Neural progenitor cell (in vitro differentiated cells): ENCODE measurements at regions not wholly inside any gene's neighbourhood (a gene's known extent, or its start where the extent isn't known, plus 50 kb on each side); places are given as distances from the start of the nearest gene placed in this dataset.

Experiments used
- DNase-seq: peaks from one replicate; pipeline ENCODE4 v3.0.0-alpha.2; 2016; ENCODE audit warnings: low spot score
- H2AFZ ChIP-seq: fragments of 200-600 bp; sonication (generic); replicated peaks from 2 replicates; pipeline ENCODE4 v1.6.1; 2016; ENCODE audit warnings: antibody characterized with exemption
- H3F3A ChIP-seq: fragments of 200-600 bp; sonication (generic); 2 replicates; pipeline ENCODE4 v1.6.1; 2016; ENCODE audit warnings: antibody characterized with exemption, low read depth
- H3K27ac ChIP-seq: fragments of 200-600 bp; sonication (generic); 2 replicates; pipeline ENCODE4 v1.5.1; 2016; ENCODE audit warnings: mild to moderate bottlenecking
- H3K27me3 ChIP-seq: fragments of 200-600 bp; sonication (generic); 2 replicates; pipeline ENCODE4 v1.6.1; 2016; ENCODE audit warnings: mild to moderate bottlenecking, moderate library complexity
- H3K36me3 ChIP-seq: fragments of 200-600 bp; sonication (generic); 2 replicates; pipeline ENCODE4 v1.5.1; 2016
- H3K4me1 ChIP-seq: fragments of 200-600 bp; sonication (generic); 2 replicates; pipeline ENCODE4 v1.6.1; 2016; ENCODE audit warnings: mixed run types
- H3K4me2 ChIP-seq: fragments of 200-600 bp; sonication (generic); 2 replicates; pipeline ENCODE4 v1.6.1; 2016
- H3K4me3 ChIP-seq: fragments of 200-600 bp; sonication (generic); 2 replicates; pipeline ENCODE4 v1.5.1; 2016
- H3K79me2 ChIP-seq: fragments of 200-600 bp; sonication (generic); 2 replicates; pipeline ENCODE4 v1.6.1; 2016; ENCODE audit warnings: low read depth
- H3K9ac ChIP-seq: fragments of 200-600 bp; sonication (generic); 2 replicates; pipeline ENCODE4 v1.6.1; 2016
- H3K9me3 ChIP-seq: fragments of 200-600 bp; sonication (generic); 2 replicates; pipeline ENCODE4 v1.5.1; 2016; ENCODE audit warnings: low read depth
- H4K20me1 ChIP-seq: fragments of 200-600 bp; sonication (generic); 2 replicates; pipeline ENCODE4 v1.6.1; 2016; ENCODE audit warnings: low read depth
- H3K27ac Mint-ChIP-seq: 3 replicates; pipeline ENCODE4 v1.8.0; 2021; ENCODE audit warnings: mixed read lengths
- H3K27me3 Mint-ChIP-seq: 2 replicates; pipeline ENCODE4 v1.8.0; 2022; ENCODE audit warnings: low read depth, mild to moderate bottlenecking, inconsistent platforms, moderate library complexity, mixed read lengths; ENCODE audit not compliant: insufficient read depth
- H3K36me3 Mint-ChIP-seq: 3 replicates; pipeline ENCODE4 v1.8.0; 2021; ENCODE audit warnings: mixed read lengths
- H3K4me1 Mint-ChIP-seq: 3 replicates; pipeline ENCODE4 v1.8.0; 2021; ENCODE audit warnings: mixed read lengths
- H3K4me3 Mint-ChIP-seq: 3 replicates; pipeline ENCODE4 v1.8.0; 2021; ENCODE audit warnings: mild to moderate bottlenecking, moderate library complexity, mixed read lengths
- H3K9me3 Mint-ChIP-seq: 3 replicates; pipeline ENCODE4 v1.8.0; 2020; ENCODE audit warnings: mixed read lengths
- EZH2 ChIP-seq: fragments of 200-600 bp; sonication (generic); IDR thresholded peaks from 2 replicates; pipeline ENCODE4 v1.6.1; 2017; ENCODE audit warnings: antibody characterized with exemption, mild to moderate bottlenecking, moderate library complexity
- EZH2phosphoT487 ChIP-seq: fragments of 200-600 bp; sonication (generic); IDR thresholded peaks from 2 replicates; pipeline ENCODE4 v1.6.1; 2017; ENCODE audit warnings: antibody characterized with exemption
- TF ChIP-seq, protein P1 (sequence below): fragments of 200-600 bp; sonication (generic); IDR thresholded peaks from 2 replicates; pipeline ENCODE4 v1.5.1; 2017; ENCODE audit warnings: antibody characterized with exemption, mild to moderate bottlenecking

DNA sequence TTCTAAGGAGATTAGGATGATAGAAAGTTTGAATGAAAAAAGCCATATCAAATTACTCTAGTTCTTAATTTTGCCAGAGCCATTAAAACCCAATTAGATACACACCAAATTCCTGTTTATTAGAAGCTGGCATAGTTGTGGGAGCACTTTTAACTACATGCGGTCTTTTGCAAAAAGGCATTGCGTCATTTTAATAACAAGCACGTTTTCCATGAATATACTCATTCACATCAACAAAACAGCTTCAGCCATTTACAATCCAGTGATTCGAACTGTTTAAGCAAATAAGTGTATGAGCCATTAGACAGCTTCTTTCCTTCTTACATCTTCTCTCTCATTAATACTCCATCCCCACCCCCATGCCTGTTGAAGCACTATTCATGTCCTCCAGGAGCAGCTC is 109.5 kb upstream of the EOLA2 start:
- H3K4me3 ChIP-seq = no peak overlapping the region
- Mint-ChIP-seq H3K9me3 (peaks cover 23% of the 10 kb centered on the region), H3K4me3 (no peak overlapping the region), H3K36me3 (no peaks in the 10 kb centered on the region), H3K27ac (no peak overlapping the region), H3K4me1 (no peaks in the 10 kb centered on the region), H3K27me3 (peaks cover 4% of the 10 kb centered on the region)
- H3K4me1 ChIP-seq = no peaks in the 10 kb centered on the region
- H3F3A ChIP-seq = no peaks in the 10 kb centered on the region
- TF ChIP-seq EZH2 = no peak
- no peak for TF ChIP-seq EZH2phosphoT487
- TF ChIP-seq, protein P1, sequence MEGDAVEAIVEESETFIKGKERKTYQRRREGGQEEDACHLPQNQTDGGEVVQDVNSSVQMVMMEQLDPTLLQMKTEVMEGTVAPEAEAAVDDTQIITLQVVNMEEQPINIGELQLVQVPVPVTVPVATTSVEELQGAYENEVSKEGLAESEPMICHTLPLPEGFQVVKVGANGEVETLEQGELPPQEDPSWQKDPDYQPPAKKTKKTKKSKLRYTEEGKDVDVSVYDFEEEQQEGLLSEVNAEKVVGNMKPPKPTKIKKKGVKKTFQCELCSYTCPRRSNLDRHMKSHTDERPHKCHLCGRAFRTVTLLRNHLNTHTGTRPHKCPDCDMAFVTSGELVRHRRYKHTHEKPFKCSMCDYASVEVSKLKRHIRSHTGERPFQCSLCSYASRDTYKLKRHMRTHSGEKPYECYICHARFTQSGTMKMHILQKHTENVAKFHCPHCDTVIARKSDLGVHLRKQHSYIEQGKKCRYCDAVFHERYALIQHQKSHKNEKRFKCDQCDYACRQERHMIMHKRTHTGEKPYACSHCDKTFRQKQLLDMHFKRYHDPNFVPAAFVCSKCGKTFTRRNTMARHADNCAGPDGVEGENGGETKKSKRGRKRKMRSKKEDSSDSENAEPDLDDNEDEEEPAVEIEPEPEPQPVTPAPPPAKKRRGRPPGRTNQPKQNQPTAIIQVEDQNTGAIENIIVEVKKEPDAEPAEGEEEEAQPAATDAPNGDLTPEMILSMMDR = no peak
- no peaks in the 10 kb centered on the region for H3K79me2 ChIP-seq
- H3K9ac ChIP-seq = no peak overlapping the region
- no peaks in the 10 kb centered on the region for H4K20me1 ChIP-seq
- no peak overlapping the region for H3K4me2 ChIP-seq
- H2AFZ ChIP-seq = no peak overlapping the region
- no peak overlapping the region for H3K27ac ChIP-seq
- H3K27me3 ChIP-seq = no peaks in the 10 kb centered on the region
- DNase-seq = no peak
- no peaks in the 10 kb centered on the region for H3K9me3 ChIP-seq
- no peaks in the 10 kb centered on the region for H3K36me3 ChIP-seq

DNA sequence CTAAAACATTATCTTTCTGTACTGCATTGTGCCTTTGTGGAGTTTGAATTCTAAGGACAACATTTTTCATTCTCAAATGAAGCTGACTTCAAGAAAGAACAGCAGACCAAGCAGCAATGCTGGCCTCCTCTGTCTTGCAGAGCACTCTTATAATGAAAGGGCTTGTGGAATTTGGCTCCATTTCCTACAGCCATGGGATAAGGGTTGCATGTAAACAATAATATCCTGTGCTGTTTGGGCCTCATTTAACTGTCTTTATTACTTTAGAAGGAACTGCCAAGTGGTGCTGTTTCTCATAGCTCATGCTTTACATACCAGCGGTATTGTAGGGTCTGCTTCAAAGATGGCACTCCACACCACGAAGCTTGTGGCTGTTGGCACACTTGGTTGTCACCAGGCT is 111.4 kb upstream of the EOLA2 start:
- no peak overlapping the region for H3K4me3 Mint-ChIP-seq
- no peaks in the 10 kb centered on the region for H3K36me3 Mint-ChIP-seq

DNA sequence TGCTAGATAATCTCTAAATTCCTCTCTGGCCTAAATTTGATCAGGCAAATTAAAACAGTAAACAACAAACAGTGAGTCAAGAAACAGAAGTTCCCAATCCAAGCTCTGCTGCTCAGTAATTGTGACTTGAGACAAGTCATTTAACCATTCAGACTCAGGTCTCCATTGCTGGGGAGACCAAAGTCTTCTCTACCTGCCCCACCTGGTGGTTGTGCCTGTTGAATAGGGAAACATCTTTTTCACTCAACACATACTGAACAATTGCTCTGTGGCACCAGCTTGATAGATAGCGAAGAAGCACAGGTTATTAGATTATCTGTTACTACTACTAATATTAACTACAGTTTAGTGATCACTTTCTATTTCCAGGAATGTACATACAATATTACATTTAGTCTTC is 112.1 kb upstream of the EOLA2 start:
- Mint-ChIP-seq H3K36me3 (no peaks in the 10 kb centered on the region), H3K9me3 (peaks cover 6% of the 10 kb centered on the region), H3K4me3 (no peak overlapping the region), H3K27ac (no peak overlapping the region), H3K4me1 (no peaks in the 10 kb centered on the region), H3K27me3 (peaks cover 3% of the 10 kb centered on the region)
- Histone ChIP-seq H2AFZ (no peak overlapping the region), H3K4me3 (no peak overlapping the region), H3F3A (no peaks in the 10 kb centered on the region), H3K9me3 (no peaks in the 10 kb centered on the region), H3K27ac (no peak overlapping the region), H4K20me1 (no peaks in the 10 kb centered on the region), H3K4me1 (no peaks in the 10 kb centered on the region), H3K4me2 (no peak overlapping the region), H3K27me3 (no peaks in the 10 kb centered on the region), H3K36me3 (no peaks in the 10 kb centered on the region), H3K9ac (no peak overlapping the region), H3K79me2 (no peaks in the 10 kb centered on the region)
- DNase-seq = no peak
- TF ChIP-seq EZH2phosphoT487 = no peak
- no peak for TF ChIP-seq EZH2
- TF ChIP-seq, protein P1 = no peak

More for the DNA sequence above, 111.4 kb upstream of the EOLA2 start:
- Mint-ChIP-seq H3K27me3 (peaks cover 3% of the 10 kb centered on the region), H3K4me1 (no peaks in the 10 kb centered on the region), H3K9me3 (peaks cover 13% of the 10 kb centered on the region), H3K27ac (no peak overlapping the region)
- Histone ChIP-seq H3K79me2 (no peaks in the 10 kb centered on the region), H4K20me1 (no peaks in the 10 kb centered on the region), H3K27me3 (no peaks in the 10 kb centered on the region), H3K36me3 (no peaks in the 10 kb centered on the region), H3K4me3 (no peak overlapping the region), H3K4me1 (no peaks in the 10 kb centered on the region), H3F3A (no peaks in the 10 kb centered on the region), H2AFZ (no peak overlapping the region), H3K9ac (no peak overlapping the region), H3K4me2 (no peak overlapping the region), H3K27ac (no peak overlapping the region), H3K9me3 (no peaks in the 10 kb centered on the region)
- no peak for TF ChIP-seq EZH2
- TF ChIP-seq EZH2phosphoT487 = no peak
- TF ChIP-seq, protein P1 = no peak
- no peak for DNase-seq

DNA sequence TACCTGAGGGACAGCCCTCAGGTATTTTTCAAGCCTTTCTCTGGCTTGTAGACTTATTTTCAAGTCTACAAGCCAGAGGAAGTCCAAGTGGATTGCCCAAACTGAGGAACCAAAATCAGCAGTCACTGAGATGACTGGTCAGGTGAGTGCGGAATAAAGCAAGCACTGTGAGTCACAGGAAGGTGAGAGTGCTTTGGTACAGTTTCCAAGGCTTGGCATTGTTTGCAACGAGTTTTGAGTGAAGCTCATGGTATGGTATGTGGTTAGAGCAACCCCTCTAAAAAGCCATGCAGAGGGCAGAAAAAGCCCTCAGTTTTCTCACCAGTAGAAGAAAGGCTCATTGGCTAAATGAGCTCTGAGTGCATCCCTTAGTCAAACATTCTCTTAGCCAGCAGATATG is 112.8 kb upstream of the EOLA2 start:
- no peak overlapping the region for H3K4me3 ChIP-seq
- no peaks in the 10 kb centered on the region for H3K4me1 ChIP-seq
- no peak overlapping the region for H3K9ac ChIP-seq
- TF ChIP-seq, protein P1 = no peak
- TF ChIP-seq EZH2 = no peak
- no peak for TF ChIP-seq EZH2phosphoT487
- no peaks in the 10 kb centered on the region for H3K36me3 ChIP-seq
- H3K36me3 Mint-ChIP-seq = no peaks in the 10 kb centered on the region
- no peaks in the 10 kb centered on the region for H3K4me1 Mint-ChIP-seq
- H2AFZ ChIP-seq = no peak overlapping the region
- no peaks in the 10 kb centered on the region for H3K79me2 ChIP-seq
- peaks cover 2% of the 10 kb centered on the region for H3K9me3 Mint-ChIP-seq
- no peaks in the 10 kb centered on the region for H3K27me3 ChIP-seq
- H3K4me3 Mint-ChIP-seq = no peak overlapping the region
- no peak overlapping the region for H3K27ac Mint-ChIP-seq
- no peak for DNase-seq
- H4K20me1 ChIP-seq = no peaks in the 10 kb centered on the region
- H3K9me3 ChIP-seq = no peaks in the 10 kb centered on the region
- peaks cover 3% of the 10 kb centered on the region for H3K27me3 Mint-ChIP-seq
- no peak overlapping the region for H3K4me2 ChIP-seq
- no peaks in the 10 kb centered on the region for H3F3A ChIP-seq
- no peak overlapping the region for H3K27ac ChIP-seq
